Liver (tissue), 3 donors: ENCODE measurements at regions not wholly inside any gene's neighbourhood (a gene's known extent, or its start where the extent isn't known, plus 50 kb on each side); places are given as distances from the start of the nearest gene placed in this dataset.

Experiments used
- FOXA1 ChIP-seq: IDR thresholded peaks from 2 replicates; pipeline ENCODE4 v1.6.1; 2016; ENCODE audit warnings: antibody characterized with exemption
- HNF4A ChIP-seq, 2 donors: conservative IDR thresholded peaks; 2 replicates each; pipeline ENCODE4 v1.6.1; 2016; ENCODE audit warnings: antibody characterized with exemption in 2 of 2, mild to moderate bottlenecking in 2 of 2
- JUND ChIP-seq, 2 donors: IDR thresholded peaks; 2 replicates each; pipeline ENCODE4 v1.6.1; 2016; ENCODE audit warnings: antibody characterized with exemption in 2 of 2
- TAF1 ChIP-seq: conservative IDR thresholded peaks from 2 replicates; pipeline ENCODE4 v1.6.1; 2016; ENCODE audit warnings: antibody characterized with exemption, mild to moderate bottlenecking
- YY1 ChIP-seq: IDR thresholded peaks from 2 replicates; pipeline ENCODE4 v1.6.1; 2016; ENCODE audit warnings: antibody characterized with exemption, mild to moderate bottlenecking
- TF ChIP-seq, protein P1 (sequence below): fragments of 150-350 bp; IDR thresholded peaks from 2 replicates; pipeline ENCODE4 v1.5.1; 2017; ENCODE audit warnings: improper control_type of control experiment, low read depth, low read length; ENCODE audit not compliant: missing input control
- donor health status: healthy.
- donor health status: healthy.

DNA sequence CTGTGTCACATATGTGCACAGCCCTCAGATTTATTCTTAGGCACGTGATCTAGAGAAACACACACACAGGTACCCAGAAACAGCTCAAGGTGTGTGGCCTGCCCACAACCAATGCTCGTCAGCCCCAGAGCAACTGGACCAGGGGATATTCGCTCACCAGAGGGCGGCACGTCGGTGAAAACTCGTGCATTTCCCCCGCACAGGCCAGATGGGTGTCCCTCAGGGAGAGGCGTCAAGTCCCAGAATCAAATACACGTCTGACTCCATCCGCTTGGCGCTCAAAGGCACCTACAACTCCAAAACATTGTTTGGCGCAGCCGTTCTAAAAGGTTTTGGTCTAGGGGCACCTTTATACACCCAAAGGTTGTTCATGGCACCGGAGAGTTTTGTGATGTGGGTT lies 429.0 kb downstream of the BRD1 start:
- TF ChIP-seq, protein P1, sequence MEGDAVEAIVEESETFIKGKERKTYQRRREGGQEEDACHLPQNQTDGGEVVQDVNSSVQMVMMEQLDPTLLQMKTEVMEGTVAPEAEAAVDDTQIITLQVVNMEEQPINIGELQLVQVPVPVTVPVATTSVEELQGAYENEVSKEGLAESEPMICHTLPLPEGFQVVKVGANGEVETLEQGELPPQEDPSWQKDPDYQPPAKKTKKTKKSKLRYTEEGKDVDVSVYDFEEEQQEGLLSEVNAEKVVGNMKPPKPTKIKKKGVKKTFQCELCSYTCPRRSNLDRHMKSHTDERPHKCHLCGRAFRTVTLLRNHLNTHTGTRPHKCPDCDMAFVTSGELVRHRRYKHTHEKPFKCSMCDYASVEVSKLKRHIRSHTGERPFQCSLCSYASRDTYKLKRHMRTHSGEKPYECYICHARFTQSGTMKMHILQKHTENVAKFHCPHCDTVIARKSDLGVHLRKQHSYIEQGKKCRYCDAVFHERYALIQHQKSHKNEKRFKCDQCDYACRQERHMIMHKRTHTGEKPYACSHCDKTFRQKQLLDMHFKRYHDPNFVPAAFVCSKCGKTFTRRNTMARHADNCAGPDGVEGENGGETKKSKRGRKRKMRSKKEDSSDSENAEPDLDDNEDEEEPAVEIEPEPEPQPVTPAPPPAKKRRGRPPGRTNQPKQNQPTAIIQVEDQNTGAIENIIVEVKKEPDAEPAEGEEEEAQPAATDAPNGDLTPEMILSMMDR: no peak
- no peak for TF ChIP-seq FOXA1
- TF ChIP-seq HNF4A (conservative IDR thresholded peaks at IDR 0.05): no peak
- no peak for TF ChIP-seq TAF1
- TF ChIP-seq YY1: no peak
- no peak for TF ChIP-seq JUND (IDR thresholded peaks at IDR 0.05)
